Stimulated activated CD4-positive, alpha-beta T cell treated with anti-CD3 and anti-CD28 coated beads, Interleukin-4, amount 100 ng/mL, for 4 hours (primary cell): ENCODE measurements at regions not wholly inside any gene's neighbourhood (a gene's known extent, or its start where the extent isn't known, plus 50 kb on each side); places are given as distances from the start of the nearest gene placed in this dataset.

Experiments
- DNase-seq, 2 experiments: peaks; one replicate each; pipeline ENCODE4 v3.0.0-alpha.2; 2020

- no peak for DNase-seq
Measured at GRCh38 chr2:120401275-120402066, 55.5 kb downstream of the INHBB start.

GRCh38 chr2:120402067-120402433 is 56.1 kb downstream of the INHBB start:
- no peak for DNase-seq

- no peak for DNase-seq
Measured at GRCh38 chr2:120402508-120402907, 56.6 kb downstream of the INHBB start.

- DNase-seq, result no peak
Measured at GRCh38 chr2:120403261-120403660, 57.3 kb downstream of the INHBB start.

- DNase-seq, result no peak
Measured at GRCh38 chr2:120403676-120404075, 57.7 kb downstream of the INHBB start.

- no peak for DNase-seq
Measured at GRCh38 chr2:120404274-120404673, 58.3 kb downstream of the INHBB start.

- DNase-seq, result no peak
Measured at GRCh38 chr2:120404941-120405758, 59.2 kb downstream of the INHBB start.

GRCh38 chr2:120405759-120406099 is 59.8 kb downstream of the INHBB start:
- DNase-seq, result no peak

- no peak for DNase-seq
Measured at GRCh38 chr2:120406566-120406965, 60.6 kb downstream of the INHBB start.

GRCh38 chr2:120410487-120410886 is 64.6 kb downstream of the INHBB start:
- no peak for DNase-seq

GRCh38 chr2:120415060-120415459 is 69.1 kb downstream of the INHBB start:
- no peak for DNase-seq

- no peak for DNase-seq
Measured at GRCh38 chr2:120415728-120416509, 70.0 kb downstream of the INHBB start.

GRCh38 chr2:120418174-120418787 is 72.3 kb downstream of the INHBB start:
- DNase-seq, result no peak

- no peak for DNase-seq
Measured at GRCh38 chr2:120419073-120419472, 73.1 kb downstream of the INHBB start.

- DNase-seq, result no peak
Measured at GRCh38 chr2:120419955-120420354, 74.0 kb downstream of the INHBB start.

GRCh38 chr2:120421126-120421829 is 75.3 kb downstream of the INHBB start:
- no peak for DNase-seq

- no peak for DNase-seq
Measured at GRCh38 chr2:120421830-120422175, 75.9 kb downstream of the INHBB start.

GRCh38 chr2:120422465-120423160 is 76.7 kb downstream of the INHBB start:
- DNase-seq, result no peak

GRCh38 chr2:120423167-120423943 is 77.4 kb downstream of the INHBB start:
- DNase-seq, result no peak

GRCh38 chr2:120424274-120424796 is 78.4 kb downstream of the INHBB start:
- no peak for DNase-seq

- no peak for DNase-seq
Measured at GRCh38 chr2:120425014-120425413, 79.1 kb downstream of the INHBB start.
